Endothelial cell of umbilical vein (primary cell): ENCODE measurements at regions not wholly inside any gene's neighbourhood (a gene's known extent, or its start where the extent isn't known, plus 50 kb on each side); places are given as distances from the start of the nearest gene placed in this dataset.

Experiments used
- BruUV-seq: library from RNA; stranded (reverse); fragments of 400-500 nt; replicated peaks from 2 replicates; lab custom pipeline; 2021; lab: Mats Ljungman, UMichigan
- CTCF ChIA-PET: fragments of 300-600, 350-600 bp; sonication (Branson Sonifier 250); formaldehyde crosslinking; loops from one replicate; lab custom pipeline; 2021; ENCODE audit warnings: antibody characterized with exemption, inconsistent platforms; lab: Charles Lee
- POLR2A ChIA-PET: fragments of 300-600, 350-600 bp; sonication (Branson Sonifier 250); formaldehyde crosslinking; loops from one replicate; lab custom pipeline; 2021; ENCODE audit warnings: antibody characterized with exemption, inconsistent platforms; lab: Charles Lee
- DNase-seq: peaks from one replicate; pipeline ENCODE4 v3.0.0-alpha.2; 2011; ENCODE audit warnings: low read depth, low spot score
- FAIRE-seq: peaks from 2 replicates; lab custom pipeline; 2011; peaks lifted over from hg19 to GRCh38; lab: Jason Lieb, UNC
- H2AFZ ChIP-seq: 2 replicates; pipeline ENCODE4 v1.6.0; 2012; ENCODE audit warnings: low read depth, low read length, control low read depth, inconsistent platforms
- H3K27ac ChIP-seq: 2 replicates; pipeline ENCODE4 v1.5.1; 2011; ENCODE audit warnings: low read depth, mild to moderate bottlenecking, control low read depth, low read length, moderate library complexity; ENCODE audit not compliant: insufficient read depth
- H3K27me3 ChIP-seq, 2 experiments: 2 replicates each; pipeline versions ENCODE4 v1.6.0 to v1.6.1; 2011; ENCODE audit warnings: low read length in 2 of 2, mixed read lengths in 1 of 2; ENCODE audit not compliant: control insufficient read depth in 2 of 2, insufficient read depth in 2 of 2
- H3K36me3 ChIP-seq, 2 experiments: 2 replicates in 1 of 2; 3 replicates in 1 of 2; pipeline ENCODE4 v1.5.1; 2011; ENCODE audit warnings: low read length in 2 of 2, mild to moderate bottlenecking in 1 of 2, moderate library complexity in 1 of 2; ENCODE audit not compliant: control insufficient read depth in 2 of 2, insufficient read depth in 2 of 2; ENCODE audit errors: extremely low read depth in 1 of 2
- H3K4me1 ChIP-seq: 3 replicates; pipeline ENCODE4 v1.5.1; 2011; ENCODE audit warnings: mild to moderate bottlenecking, low read length; ENCODE audit not compliant: control insufficient read depth, insufficient read depth; ENCODE audit errors: extremely low read depth
- H3K4me2 ChIP-seq: 2 replicates; pipeline ENCODE4 v1.6.1; 2011; ENCODE audit warnings: low read length, control low read depth, mixed read lengths; ENCODE audit not compliant: insufficient read depth
- H3K4me3 ChIP-seq, 3 experiments: fragments of 200-600 bp in 1 of 3; sonication (generic), shearing (Covaris generic) in 1 of 3; replicated peaks in 1 of 3; 2 replicates each; pipeline ENCODE4 v1.5.1; 2011 to 2016; ENCODE audit warnings: control low read depth in 3 of 3, low read length in 3 of 3, mild to moderate bottlenecking in 2 of 3, inconsistent platforms in 1 of 3, low read depth in 1 of 3, moderate library complexity in 1 of 3; ENCODE audit not compliant: insufficient read depth in 1 of 3
- H3K79me2 ChIP-seq: 2 replicates; pipeline ENCODE4 v1.6.0; 2012; ENCODE audit warnings: low read length, inconsistent platforms; ENCODE audit not compliant: control insufficient read depth, insufficient read depth
- H3K9ac ChIP-seq: replicated peaks from 2 replicates; pipeline ENCODE3; 2011; ENCODE audit warnings: low read length, control low read depth; ENCODE audit not compliant: insufficient read depth; ENCODE audit errors: extremely low read depth
- H3K9me1 ChIP-seq: replicated peaks from 3 replicates; pipeline ENCODE4 v1.6.0; 2011; ENCODE audit warnings: mild to moderate bottlenecking, low read length; ENCODE audit not compliant: control insufficient read depth, insufficient read depth; ENCODE audit errors: extremely low read depth
- H3K9me3 ChIP-seq: replicated peaks from 2 replicates; pipeline ENCODE4 v1.5.1; 2012; ENCODE audit warnings: low read length, inconsistent platforms; ENCODE audit not compliant: control insufficient read depth, insufficient read depth
- H4K20me1 ChIP-seq: replicated peaks from 2 replicates; pipeline ENCODE3; 2011; ENCODE audit warnings: mild to moderate bottlenecking, low read length; ENCODE audit not compliant: control insufficient read depth, insufficient read depth; ENCODE audit errors: extremely low read depth
- EZH2 ChIP-seq: IDR thresholded peaks from 2 replicates; pipeline ENCODE4 v1.6.1; 2012; ENCODE audit warnings: borderline replicate concordance, low read depth, mild to moderate bottlenecking, moderate library complexity, low read length, inconsistent platforms; ENCODE audit not compliant: severe bottlenecking
- FOS ChIP-seq: IDR thresholded peaks from 2 replicates; pipeline ENCODE4 v1.6.1; 2011; ENCODE audit warnings: mild to moderate bottlenecking, low read length, moderate library complexity, borderline replicate concordance; ENCODE audit not compliant: insufficient read depth
- GATA2 ChIP-seq: IDR thresholded peaks from 2 replicates; pipeline ENCODE4 v1.7.0; 2011; ENCODE audit warnings: low read depth, mild to moderate bottlenecking, moderate library complexity, mixed read lengths, low read length; ENCODE audit not compliant: insufficient read length, insufficient read depth
- JUN ChIP-seq: IDR thresholded peaks from 2 replicates; pipeline ENCODE4 v1.6.1; 2011; ENCODE audit warnings: borderline replicate concordance, low read depth; ENCODE audit not compliant: insufficient read length, insufficient read depth
- MYC ChIP-seq: IDR thresholded peaks from one replicate; pipeline ENCODE4 v1.6.1; 2011; ENCODE audit warnings: mild to moderate bottlenecking, low read depth, low read length
- POLR2A ChIP-seq: IDR thresholded peaks from 2 replicates; pipeline ENCODE4 v1.6.1; 2012; ENCODE audit warnings: low read depth, mild to moderate bottlenecking, control low read depth, low read length
- POLR2AphosphoS5 ChIP-seq: IDR thresholded peaks from 2 replicates; pipeline ENCODE4 v1.6.1; 2012; ENCODE audit warnings: low read depth, mild to moderate bottlenecking, control low read depth, low read length, moderate library complexity; ENCODE audit not compliant: insufficient read depth
- dilution Hi-C: fragments of 300-500 bp; cut with MboI; formaldehyde crosslinking; loops from one replicate; pipeline ENCODE4 v1.15.0; 2019; ENCODE audit warnings: low sequenced_read_pairs; ENCODE audit not compliant: extremely low pct_ligation_motif_present
- intact Hi-C: fragments of 100-400 bp; cut with micrococcal nuclease; formaldehyde crosslinking; loops from one replicate; pipeline ENCODE4 v1.10.0; 2022
- TF ChIP-seq, protein P1 (sequence below), 2 donors: IDR thresholded peaks; 1 replicate in 1 of 2; 2 replicates in 1 of 2; pipeline ENCODE4 v1.5.1; 2011; ENCODE audit warnings: low read length in 2 of 2, mild to moderate bottlenecking in 2 of 2, moderate library complexity in 2 of 2, control low read depth in 1 of 2, inconsistent platforms in 1 of 2, low read depth in 1 of 2; ENCODE audit not compliant: insufficient read depth in 1 of 2; ENCODE audit errors: extremely low read depth in 1 of 2
- TF ChIP-seq, protein P2 (sequence below): IDR thresholded peaks from 2 replicates; pipeline ENCODE4 v1.6.1; 2011; ENCODE audit not compliant: insufficient read depth, insufficient read length

DNA sequence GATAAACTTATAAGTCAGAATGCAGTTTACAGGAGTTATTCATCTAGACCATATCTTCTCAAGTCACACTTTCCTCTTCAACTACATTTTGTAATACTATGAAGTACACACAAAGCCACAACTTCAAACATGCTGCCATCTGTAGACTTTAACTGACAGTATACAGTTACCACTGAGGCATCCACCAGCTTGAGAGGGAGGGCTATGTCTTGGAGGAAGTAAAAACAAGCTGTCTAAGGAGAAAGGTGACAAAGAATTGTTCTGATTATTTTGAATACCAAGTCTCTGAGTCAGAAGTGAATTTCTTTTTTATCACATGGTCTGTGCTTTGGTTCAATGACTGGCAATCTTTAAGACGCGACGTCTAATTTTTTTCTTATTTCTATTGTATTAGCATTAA is 97.6 kb upstream of the CDH10 start:
- no peaks in the 10 kb centered on the region for H3K4me1 ChIP-seq
- intact Hi-C loops (no loop called here), dilution Hi-C loops (no loop called here)
- H3K9ac ChIP-seq: no peak overlapping the region
- ChIA-PET POLR2A (no interaction called here), CTCF (no interaction called here)
- BruUV-seq: no TSS peak
- H3K36me3 ChIP-seq: no peaks in the 10 kb centered on the region
- no peak for TF ChIP-seq GATA2
- no peak for TF ChIP-seq FOS
- no peak for TF ChIP-seq POLR2A
- TF ChIP-seq JUN: no peak
- H3K79me2 ChIP-seq: no peaks in the 10 kb centered on the region
- H2AFZ ChIP-seq: no peak overlapping the region
- DNase-seq (no peak), FAIRE-seq (no peak)
- no peaks in the 10 kb centered on the region for H4K20me1 ChIP-seq
- H3K27ac ChIP-seq: no peak overlapping the region
- H3K9me1 ChIP-seq: no peaks in the 10 kb centered on the region
- peaks cover 1% of the 10 kb centered on the region for H3K9me3 ChIP-seq
- H3K27me3 ChIP-seq: no peaks in the 10 kb centered on the region
- no peak overlapping the region for H3K4me3 ChIP-seq
- no peak overlapping the region for H3K4me2 ChIP-seq

DNA sequence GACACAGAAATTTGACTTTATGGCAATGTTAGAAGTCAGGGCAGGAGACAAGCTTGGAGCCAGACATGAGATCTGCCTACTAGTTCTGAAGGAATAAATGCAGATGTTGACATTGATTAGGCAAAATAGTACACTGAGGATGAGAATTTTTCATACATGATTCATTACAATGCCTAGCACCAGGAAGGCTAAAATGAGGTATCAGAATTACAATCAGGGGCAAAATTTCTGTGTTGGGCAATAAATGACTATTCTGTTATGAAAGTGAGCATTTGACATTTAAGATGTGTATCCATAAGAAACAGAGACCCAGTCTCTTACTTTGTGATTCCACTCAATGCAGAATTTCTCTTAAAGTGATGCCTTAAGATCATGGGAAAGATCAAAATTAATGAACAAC is 92.4 kb upstream of the CDH10 start:
- no peaks in the 10 kb centered on the region for H3K9me1 ChIP-seq
- intact Hi-C loops: no loop called here
- ChIA-PET CTCF (no interaction called here), POLR2A (no interaction called here)
- no peak overlapping the region for H3K9ac ChIP-seq
- no peak overlapping the region for H3K27ac ChIP-seq
- TF ChIP-seq POLR2AphosphoS5 (no peak), EZH2 (no peak), FOS (no peak), MYC (no peak), GATA2 (no peak), POLR2A (no peak), JUN (no peak)
- TF ChIP-seq, protein P1, sequence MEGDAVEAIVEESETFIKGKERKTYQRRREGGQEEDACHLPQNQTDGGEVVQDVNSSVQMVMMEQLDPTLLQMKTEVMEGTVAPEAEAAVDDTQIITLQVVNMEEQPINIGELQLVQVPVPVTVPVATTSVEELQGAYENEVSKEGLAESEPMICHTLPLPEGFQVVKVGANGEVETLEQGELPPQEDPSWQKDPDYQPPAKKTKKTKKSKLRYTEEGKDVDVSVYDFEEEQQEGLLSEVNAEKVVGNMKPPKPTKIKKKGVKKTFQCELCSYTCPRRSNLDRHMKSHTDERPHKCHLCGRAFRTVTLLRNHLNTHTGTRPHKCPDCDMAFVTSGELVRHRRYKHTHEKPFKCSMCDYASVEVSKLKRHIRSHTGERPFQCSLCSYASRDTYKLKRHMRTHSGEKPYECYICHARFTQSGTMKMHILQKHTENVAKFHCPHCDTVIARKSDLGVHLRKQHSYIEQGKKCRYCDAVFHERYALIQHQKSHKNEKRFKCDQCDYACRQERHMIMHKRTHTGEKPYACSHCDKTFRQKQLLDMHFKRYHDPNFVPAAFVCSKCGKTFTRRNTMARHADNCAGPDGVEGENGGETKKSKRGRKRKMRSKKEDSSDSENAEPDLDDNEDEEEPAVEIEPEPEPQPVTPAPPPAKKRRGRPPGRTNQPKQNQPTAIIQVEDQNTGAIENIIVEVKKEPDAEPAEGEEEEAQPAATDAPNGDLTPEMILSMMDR (IDR thresholded peaks at IDR 0.05; ENCODE audit: extremely low read depth in 1 of 2, insufficient read depth in 1 of 2, low read depth in 1 of 2, low read length in 2 of 2): no peak
- TF ChIP-seq, protein P2, sequence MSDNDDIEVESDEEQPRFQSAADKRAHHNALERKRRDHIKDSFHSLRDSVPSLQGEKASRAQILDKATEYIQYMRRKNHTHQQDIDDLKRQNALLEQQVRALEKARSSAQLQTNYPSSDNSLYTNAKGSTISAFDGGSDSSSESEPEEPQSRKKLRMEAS: no peak
- H3K27me3 ChIP-seq: no peaks in the 10 kb centered on the region
- DNase-seq: no peak
- H3K9me3 ChIP-seq: peaks cover 4% of the 10 kb centered on the region
- no peaks in the 10 kb centered on the region for H4K20me1 ChIP-seq
- H2AFZ ChIP-seq: no peak overlapping the region
- H3K4me2 ChIP-seq: no peak overlapping the region
- no peaks in the 10 kb centered on the region for H3K36me3 ChIP-seq
- H3K4me3 ChIP-seq: no peak overlapping the region
- H3K4me1 ChIP-seq: no peaks in the 10 kb centered on the region
- no peak for FAIRE-seq
- no TSS peak for BruUV-seq
- no peaks in the 10 kb centered on the region for H3K79me2 ChIP-seq
- dilution Hi-C loops: no loop called here
